HepG2 (cell line): ENCODE measurements at regions not wholly inside any gene's neighbourhood (a gene's known extent, or its start where the extent isn't known, plus 50 kb on each side); places are given as distances from the start of the nearest gene placed in this dataset.
A peak's percentile ranks its signal among the peaks of the same experiment; 100 is the strongest.

Experiments used
- AGO2 ChIP-seq: fragments of 200-400 bp; formaldehyde crosslinking; optimal IDR thresholded peaks from 2 replicates; pipeline ENCODE3; 2017; ENCODE audit warnings: mild to moderate bottlenecking, low read depth, low read length, moderate library complexity
- E2F1 ChIP-seq: sonication (generic); formaldehyde crosslinking; IDR thresholded peaks from 2 replicates; pipeline ENCODE4 v1.5.0; 2020; ENCODE audit warnings: missing genetic modification reagents
- FOXO1 ChIP-seq: sonication (generic); formaldehyde crosslinking; IDR thresholded peaks from 2 replicates; pipeline ENCODE4 v1.4.0; 2020; ENCODE audit warnings: missing genetic modification reagents
- FOXO4 ChIP-seq: sonication (generic); formaldehyde crosslinking; conservative IDR thresholded peaks from 2 replicates; pipeline ENCODE4 v1.8.1; 2023; ENCODE audit warnings: missing genetic modification reagents
- KMT2B ChIP-seq: IDR thresholded peaks from 2 replicates; pipeline ENCODE4 v1.6.1; 2016; ENCODE audit warnings: missing genetic modification reagents, missing compliant biosample characterization
- PTBP1 ChIP-seq: fragments of 200-400 bp; formaldehyde crosslinking; IDR thresholded peaks from 2 replicates; pipeline ENCODE4 v1.6.1; 2018; ENCODE audit warnings: low read length, low read depth; ENCODE audit not compliant: poor library complexity, severe bottlenecking
- ZBTB33 ChIP-seq: sonication (generic); formaldehyde crosslinking; IDR thresholded peaks from 2 replicates; pipeline ENCODE4 v1.4.0; 2020; ENCODE audit warnings: missing genetic modification reagents
- ZBTB7A ChIP-seq: sonication (generic); formaldehyde crosslinking; IDR thresholded peaks from 2 replicates; pipeline ENCODE4 v1.8.0; 2022; ENCODE audit warnings: mild to moderate bottlenecking, missing genetic modification reagents
- ZBTB7B ChIP-seq: sonication (generic); formaldehyde crosslinking; IDR thresholded peaks from 2 replicates; pipeline ENCODE4 v1.4.0; 2020; ENCODE audit warnings: missing genetic modification reagents
- ZFX ChIP-seq: sonication (generic); formaldehyde crosslinking; IDR thresholded peaks from 2 replicates; pipeline ENCODE4 v1.4.0; 2020; ENCODE audit warnings: mild to moderate bottlenecking, low read depth, missing genetic modification reagents, moderate library complexity
- ZNF33A ChIP-seq: sonication (generic); formaldehyde crosslinking; IDR thresholded peaks from 2 replicates; pipeline ENCODE4 v1.5.1; 2020; ENCODE audit warnings: missing genetic modification reagents, mild to moderate bottlenecking, moderate library complexity, borderline replicate concordance
- ZNF33B ChIP-seq: sonication (generic); formaldehyde crosslinking; IDR thresholded peaks from 2 replicates; pipeline ENCODE4 v1.5.1; 2020; ENCODE audit warnings: mild to moderate bottlenecking, missing genetic modification reagents
- ZNF44 ChIP-seq: sonication (generic); formaldehyde crosslinking; IDR thresholded peaks from 2 replicates; pipeline ENCODE4 v1.5.1; 2020; ENCODE audit warnings: mild to moderate bottlenecking, missing genetic modification reagents
- ZNF687 ChIP-seq: sonication (generic); formaldehyde crosslinking; IDR thresholded peaks from 2 replicates; pipeline ENCODE4 v1.5.1; 2020; ENCODE audit warnings: mild to moderate bottlenecking, missing genetic modification reagents, moderate library complexity
- ZNF75D ChIP-seq: sonication (generic); formaldehyde crosslinking; IDR thresholded peaks from 2 replicates; pipeline ENCODE4 v1.8.1; 2023; ENCODE audit warnings: missing genetic modification reagents, mild to moderate bottlenecking, borderline replicate concordance
- ZNF775 ChIP-seq: sonication (generic); formaldehyde crosslinking; IDR thresholded peaks from 2 replicates; pipeline ENCODE4 v1.4.0; 2020; ENCODE audit warnings: missing genetic modification reagents, mild to moderate bottlenecking, moderate library complexity, borderline replicate concordance
- TF ChIP-seq, protein P1 (sequence below): sonication (generic); formaldehyde crosslinking; IDR thresholded peaks from 2 replicates; pipeline ENCODE4 v1.5.0; 2020; ENCODE audit warnings: missing genetic modification reagents, mild to moderate bottlenecking, borderline replicate concordance

DNA sequence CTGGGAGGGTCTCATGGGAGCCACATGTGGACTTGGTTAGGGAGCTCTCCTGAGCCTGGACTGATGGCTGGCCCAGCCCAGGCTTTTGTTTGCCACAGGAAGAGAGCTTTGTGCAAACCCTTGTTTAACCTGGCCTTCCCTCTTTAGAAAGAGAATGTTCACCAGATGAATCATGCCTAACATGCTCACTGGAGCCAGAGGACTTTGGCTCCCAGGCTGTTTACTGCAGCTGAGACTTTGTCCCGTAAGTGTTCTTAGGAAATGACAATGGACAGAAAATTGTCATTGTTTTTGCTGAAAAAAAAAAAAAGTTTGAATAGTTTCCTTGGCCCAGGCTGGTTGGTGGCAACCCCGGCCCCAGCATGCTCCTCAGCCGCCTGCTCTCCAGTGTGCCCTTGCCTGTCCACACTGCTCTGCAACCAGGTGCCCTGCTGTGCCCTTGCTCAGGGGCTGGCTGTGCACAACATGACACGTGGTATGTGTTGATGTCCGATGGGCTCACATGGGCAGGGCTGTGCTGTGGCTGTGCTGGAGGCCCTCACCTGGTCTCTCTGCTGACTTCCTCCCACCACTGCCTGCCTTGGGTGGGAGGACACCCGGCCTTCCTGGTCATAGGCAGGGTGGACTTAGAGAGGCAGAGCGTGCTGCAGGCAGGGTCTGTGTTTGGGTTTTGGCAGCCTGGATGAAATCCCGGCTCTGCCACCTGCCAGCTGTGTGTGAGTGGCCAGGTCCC is 215.3 kb upstream of the ZNF32 start (continued):
- TF ChIP-seq, protein P1, sequence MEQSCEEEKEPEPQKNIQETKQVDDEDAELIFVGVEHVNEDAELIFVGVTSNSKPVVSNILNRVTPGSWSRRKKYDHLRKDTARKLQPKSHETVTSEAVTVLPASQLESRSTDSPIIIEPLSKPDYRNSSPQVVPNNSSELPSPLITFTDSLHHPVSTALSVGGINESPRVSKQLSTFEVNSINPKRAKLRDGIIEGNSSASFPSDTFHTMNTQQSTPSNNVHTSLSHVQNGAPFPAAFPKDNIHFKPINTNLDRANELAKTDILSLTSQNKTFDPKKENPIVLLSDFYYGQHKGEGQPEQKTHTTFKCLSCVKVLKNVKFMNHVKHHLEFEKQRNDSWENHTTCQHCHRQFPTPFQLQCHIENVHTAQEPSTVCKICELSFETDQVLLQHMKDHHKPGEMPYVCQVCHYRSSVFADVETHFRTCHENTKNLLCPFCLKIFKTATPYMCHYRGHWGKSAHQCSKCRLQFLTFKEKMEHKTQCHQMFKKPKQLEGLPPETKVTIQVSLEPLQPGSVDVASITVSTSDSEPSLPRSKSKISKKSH: peak; percentile 50; the same call in 1 of the 2 replicates
- TF ChIP-seq ZNF775 (CRISPR knock-in tag) (0 out of 2 replicates have a peak, but pooled peaks have one; percentile 45), ZBTB33 (CRISPR knock-in tag) (0 out of 2 replicates have a peak, but pooled peaks have one; percentile 11), ZNF75D (no peak), KMT2B (CRISPR knock-in tag) (no peak), ZBTB7A (peak; percentile 31; the same call in 1 of the 2 replicates), FOXO1 (peak; percentile 95), FOXO4 (CRISPR knock-in tag) (0 out of 2 replicates have a peak, but pooled peaks have one; percentile 94), PTBP1 (no peak), ZNF687 (CRISPR knock-in tag) (peak; percentile 99), ZFX (peak; percentile 80), ZBTB7B (CRISPR knock-in tag) (no peak), ZNF33A (CRISPR knock-in tag) (no peak), ZNF44 (CRISPR knock-in tag) (no peak), E2F1 (CRISPR knock-in tag) (no peak), ZNF33B (CRISPR knock-in tag) (no peak), AGO2 (no peak)
